DMS79 treated with DMSO at 0.1 percent for 48 hours (cell line): ENCODE measurements at regions not wholly inside any gene's neighbourhood (a gene's known extent, or its start where the extent isn't known, plus 50 kb on each side); places are given as distances from the start of the nearest gene placed in this dataset.

ENCODE experiments used
- DNase-seq: peaks from one replicate; lab custom pipeline; 2025; lab: John Stamatoyannopoulos, UW

- DNase-seq = no peak
Observed at GRCh38 chr7:155202106-155202871, 95.4 kb upstream of the INSIG1 start.

GRCh38 chr7:155203059-155203881 lies 94.4 kb upstream of the INSIG1 start:
- no peak for DNase-seq

GRCh38 chr7:155203882-155204691 lies 93.6 kb upstream of the INSIG1 start:
- no peak for DNase-seq

GRCh38 chr7:155204744-155205367 lies 92.8 kb upstream of the INSIG1 start:
- peak; percentile 23 for DNase-seq

GRCh38 chr7:155205368-155206317 lies 92.0 kb upstream of the INSIG1 start:
- peak; percentile 30 for DNase-seq

- no peak for DNase-seq
Observed at GRCh38 chr7:155206318-155207020, 91.2 kb upstream of the INSIG1 start.

GRCh38 chr7:155207326-155208002 lies 90.2 kb upstream of the INSIG1 start:
- no peak for DNase-seq

- no peak for DNase-seq
Observed at GRCh38 chr7:155208681-155209477, 88.8 kb upstream of the INSIG1 start.

- no peak for DNase-seq
Observed at GRCh38 chr7:155209478-155210319, 88.0 kb upstream of the INSIG1 start.

GRCh38 chr7:155210356-155210755 lies 87.3 kb upstream of the INSIG1 start:
- peak; percentile 56 for DNase-seq

- no peak for DNase-seq
Observed at GRCh38 chr7:155211173-155211572, 86.5 kb upstream of the INSIG1 start.

- no peak for DNase-seq
Observed at GRCh38 chr7:155211761-155212160, 85.9 kb upstream of the INSIG1 start.

- no peak for DNase-seq
Observed at GRCh38 chr7:155212301-155213015, 85.2 kb upstream of the INSIG1 start.

GRCh38 chr7:155213385-155213784 lies 84.3 kb upstream of the INSIG1 start:
- no peak for DNase-seq

GRCh38 chr7:155213955-155214740 lies 83.5 kb upstream of the INSIG1 start:
- DNase-seq = peak; percentile 61
